ENCODE measurements at regions not wholly inside any gene's neighbourhood (a gene's known extent, or its start where the extent isn't known, plus 50 kb on each side); places are given as distances from the start of the nearest gene placed in this dataset.

- TF ChIP-seq, protein P1, sequence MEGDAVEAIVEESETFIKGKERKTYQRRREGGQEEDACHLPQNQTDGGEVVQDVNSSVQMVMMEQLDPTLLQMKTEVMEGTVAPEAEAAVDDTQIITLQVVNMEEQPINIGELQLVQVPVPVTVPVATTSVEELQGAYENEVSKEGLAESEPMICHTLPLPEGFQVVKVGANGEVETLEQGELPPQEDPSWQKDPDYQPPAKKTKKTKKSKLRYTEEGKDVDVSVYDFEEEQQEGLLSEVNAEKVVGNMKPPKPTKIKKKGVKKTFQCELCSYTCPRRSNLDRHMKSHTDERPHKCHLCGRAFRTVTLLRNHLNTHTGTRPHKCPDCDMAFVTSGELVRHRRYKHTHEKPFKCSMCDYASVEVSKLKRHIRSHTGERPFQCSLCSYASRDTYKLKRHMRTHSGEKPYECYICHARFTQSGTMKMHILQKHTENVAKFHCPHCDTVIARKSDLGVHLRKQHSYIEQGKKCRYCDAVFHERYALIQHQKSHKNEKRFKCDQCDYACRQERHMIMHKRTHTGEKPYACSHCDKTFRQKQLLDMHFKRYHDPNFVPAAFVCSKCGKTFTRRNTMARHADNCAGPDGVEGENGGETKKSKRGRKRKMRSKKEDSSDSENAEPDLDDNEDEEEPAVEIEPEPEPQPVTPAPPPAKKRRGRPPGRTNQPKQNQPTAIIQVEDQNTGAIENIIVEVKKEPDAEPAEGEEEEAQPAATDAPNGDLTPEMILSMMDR (IDR thresholded peaks at IDR 0.05): no peak
- TF ChIP-seq POLR2A (IDR thresholded peaks at IDR 0.05): no peak
Observed at GRCh38 chr9:106712279-106712678, 150.7 kb upstream of the ZNF462 start.

Data from Peyer's patch (tissue), 4 donors.